ENCODE measurements at regions not wholly inside any gene's neighbourhood (a gene's known extent, or its start where the extent isn't known, plus 50 kb on each side); places are given as distances from the start of the nearest gene placed in this dataset.

GRCh38 chr11:97231231-97231630 lies 841.4 kb downstream of the JRKL start:
- Histone ChIP-seq H3K4me3 (no peak overlapping the region), H3K36me3 (ENCODE audit: control insufficient read depth, insufficient read depth, low read length) (no peaks in the 10 kb centered on the region), H3K9me3 (replicated peaks; ENCODE audit: control insufficient read depth, insufficient read depth, low read depth, low read length) (no peaks in the 10 kb centered on the region), H3K9me1 (ENCODE audit: control insufficient read depth, insufficient read depth, low read length) (no peaks in the 10 kb centered on the region), H4K20me1 (replicated peaks; ENCODE audit: control insufficient read depth, insufficient read depth, low read length) (no peaks in the 10 kb centered on the region), H2AFZ (ENCODE audit: low read depth, low read length) (no peak overlapping the region), H3K79me2 (ENCODE audit: control insufficient read depth, insufficient read depth, low read length) (no peaks in the 10 kb centered on the region), H3K4me2 (ENCODE audit: insufficient read depth, low read length) (no peak overlapping the region), H3K4me1 (replicated peaks in 1 of 2; ENCODE audit: control insufficient read depth in 2 of 2, insufficient read depth in 2 of 2, low read length in 2 of 2) (no peaks in the 10 kb centered on the region), H3K9ac (ENCODE audit: insufficient read depth in 1 of 2, low read depth in 2 of 2, low read length in 2 of 2) (no peak overlapping the region), H3K27ac (ENCODE audit: extremely low read depth, low read depth, low read length) (no peak overlapping the region), H3K27me3 (ENCODE audit: control insufficient read depth in 2 of 2, insufficient read depth in 2 of 2, low read length in 2 of 2) (no peaks in the 10 kb centered on the region)
- FAIRE-seq, result no peak
- intact Hi-C loops (cut with micrococcal nuclease) (no loop called here), in situ Hi-C loops (cut with MboI) (no loop called here)
- BruUV-seq (replicated peaks), result no TSS peak
- ATAC-seq, result no peak
- POLR2A ChIA-PET, result no interaction called here
- CTCF ChIA-PET (ENCODE audit: low intra/inter-chr PET ratio), result no interaction called here
- TF ChIP-seq SRSF7 (optimal IDR thresholded peaks at IDR 0.05; ENCODE audit: low read depth, low read length), result no peak
- no peak for TF ChIP-seq ESRRA (IDR thresholded peaks at IDR 0.05; ENCODE audit: borderline replicate concordance, low read depth)
- TF ChIP-seq ARID3A (IDR thresholded peaks at IDR 0.05; ENCODE audit: borderline replicate concordance, low read depth, low read length), result no peak
- TF ChIP-seq PHTF2 (CRISPR knock-in tag; IDR thresholded peaks at IDR 0.05), result no peak
- no peak for TF ChIP-seq ZNF140 (CRISPR knock-in tag; IDR thresholded peaks at IDR 0.05)
- no peak for TF ChIP-seq ZNF347 (CRISPR knock-in tag; IDR thresholded peaks at IDR 0.05; ENCODE audit: low read depth)
- no peak for TF ChIP-seq RBM15 (IDR thresholded peaks at IDR 0.05; ENCODE audit: insufficient read depth, low read length)
- TF ChIP-seq GTF2A2 (tag; IDR thresholded peaks at IDR 0.05), result no peak
- no peak for TF ChIP-seq SMARCC2 (IDR thresholded peaks at IDR 0.05; ENCODE audit: low read depth)
- TF ChIP-seq ZSCAN32 (CRISPR knock-in tag; IDR thresholded peaks at IDR 0.05), result no peak
- TF ChIP-seq BCOR (IDR thresholded peaks at IDR 0.05), result no peak
- DNase-seq (ENCODE audit: extremely low read depth in 1 of 4, low spot score in 3 of 4), result no peak

Data from K562 (cell line).